Stimulated activated CD4-positive, alpha-beta T cell treated with anti-CD3 and anti-CD28 coated beads, Interleukin-2, amount 100 ng/mL, for 4 hours (primary cell): ENCODE measurements at regions not wholly inside any gene's neighbourhood (a gene's known extent, or its start where the extent isn't known, plus 50 kb on each side); places are given as distances from the start of the nearest gene placed in this dataset.

ENCODE experiments used
- DNase-seq: peaks from one replicate; pipeline ENCODE4 v3.0.0-alpha.2; 2020; ENCODE audit warnings: low read depth

GRCh38 chr12:24278832-24279231 lies 329.4 kb upstream of the SOX5 start:
- no peak for DNase-seq

DNA sequence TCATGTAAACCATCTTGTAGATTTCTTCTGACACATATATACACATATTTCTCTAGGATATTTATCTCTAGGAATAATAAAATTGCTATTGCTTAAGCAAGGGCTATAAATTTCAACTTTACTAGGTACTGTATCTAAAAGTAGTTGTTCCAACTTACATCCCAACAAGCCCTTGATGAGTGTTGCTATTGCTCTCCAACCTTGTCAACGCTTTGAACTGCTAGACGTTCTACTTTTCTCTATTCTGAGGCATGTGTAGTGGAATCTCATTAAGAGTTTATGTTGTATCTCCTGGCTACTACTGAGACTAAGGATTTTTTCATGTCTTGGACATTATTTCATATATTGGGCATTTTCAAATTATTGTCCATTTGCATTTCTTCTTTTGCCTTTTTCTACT lies 321.5 kb upstream of the SOX5 start:
- no peak for DNase-seq

DNA sequence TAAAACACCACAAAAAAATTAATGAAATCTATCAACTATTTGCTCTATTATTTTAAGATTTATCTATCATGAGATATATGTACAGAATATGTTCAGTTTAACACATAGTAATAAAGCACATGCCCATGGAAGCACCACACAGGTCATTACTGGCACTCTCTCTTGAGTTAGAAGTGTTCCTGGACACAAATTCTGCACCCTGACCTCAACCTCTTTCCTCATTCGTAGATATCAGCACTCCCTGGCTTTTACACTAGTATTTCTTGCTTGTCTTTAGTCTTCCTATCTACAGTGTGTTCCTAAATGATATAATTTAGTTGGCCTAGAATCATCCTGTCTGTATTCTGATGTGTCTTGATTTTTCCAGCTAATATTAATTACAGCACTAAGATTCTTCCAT lies 321.0 kb upstream of the SOX5 start:
- DNase-seq, result no peak

DNA sequence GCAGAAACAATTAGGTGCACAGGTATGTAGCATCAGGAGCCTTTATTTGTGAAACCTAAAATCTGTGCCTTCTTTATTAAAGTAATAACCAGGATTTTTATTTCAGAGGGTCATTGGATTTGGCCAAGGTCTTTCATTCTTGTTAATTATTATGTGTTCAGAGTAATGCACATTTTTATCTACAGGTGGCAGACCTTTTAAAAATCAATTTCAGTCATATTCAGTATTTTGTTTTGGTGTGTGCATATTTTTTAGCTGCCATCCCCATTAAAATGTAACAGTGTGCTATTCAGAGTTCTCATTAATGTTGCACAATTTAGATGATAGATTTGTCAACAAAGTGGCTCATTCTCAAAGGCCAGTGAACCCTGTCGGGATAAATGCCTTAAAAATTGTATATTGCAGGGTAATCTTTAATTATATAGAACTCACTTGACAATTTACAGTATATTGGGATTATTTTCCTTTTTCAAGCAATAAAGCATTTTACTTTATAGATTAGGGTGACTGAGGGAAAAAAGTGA lies 319.3 kb upstream of the SOX5 start:
- DNase-seq, result no peak

DNA sequence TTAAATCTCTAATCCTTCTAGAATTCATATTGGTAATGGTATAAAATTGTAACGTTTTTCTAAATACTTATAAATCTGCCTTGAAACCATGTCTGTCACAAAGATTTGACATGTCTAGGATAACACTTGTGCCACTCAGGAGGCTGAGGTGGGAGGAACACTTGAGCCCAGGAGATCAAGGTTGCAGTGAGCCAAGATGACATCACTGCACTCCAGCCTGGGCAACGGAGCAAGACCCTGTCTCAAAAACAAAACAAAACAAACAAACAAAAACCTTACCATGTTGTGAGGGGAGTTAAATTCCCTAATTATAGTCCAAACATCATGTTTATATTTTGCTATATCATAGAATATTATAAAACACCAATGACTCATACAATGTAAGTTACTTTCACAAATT lies 317.5 kb upstream of the SOX5 start:
- DNase-seq, result no peak

DNA sequence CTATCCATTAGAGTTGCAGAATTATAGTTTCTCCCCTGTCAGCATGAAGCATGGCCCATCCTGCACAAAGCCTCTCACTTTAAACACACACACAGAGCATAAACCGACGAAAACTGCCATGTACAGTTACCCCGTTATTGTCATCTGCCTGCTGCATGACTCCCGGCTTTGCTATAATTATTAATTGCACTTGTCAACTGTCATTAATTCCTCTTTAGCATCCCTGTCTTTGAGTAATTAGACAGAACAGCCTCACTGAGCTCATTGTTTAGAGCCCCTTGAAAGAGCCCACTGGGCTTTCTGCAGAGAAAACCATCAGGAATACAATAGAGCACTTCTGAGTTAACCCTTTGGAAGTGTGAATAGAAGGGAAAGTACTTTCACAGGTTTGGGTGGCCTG lies 307.2 kb upstream of the SOX5 start:
- DNase-seq, result no peak

GRCh38 chr12:24255920-24256665 lies 306.6 kb upstream of the SOX5 start:
- no peak for DNase-seq

DNA sequence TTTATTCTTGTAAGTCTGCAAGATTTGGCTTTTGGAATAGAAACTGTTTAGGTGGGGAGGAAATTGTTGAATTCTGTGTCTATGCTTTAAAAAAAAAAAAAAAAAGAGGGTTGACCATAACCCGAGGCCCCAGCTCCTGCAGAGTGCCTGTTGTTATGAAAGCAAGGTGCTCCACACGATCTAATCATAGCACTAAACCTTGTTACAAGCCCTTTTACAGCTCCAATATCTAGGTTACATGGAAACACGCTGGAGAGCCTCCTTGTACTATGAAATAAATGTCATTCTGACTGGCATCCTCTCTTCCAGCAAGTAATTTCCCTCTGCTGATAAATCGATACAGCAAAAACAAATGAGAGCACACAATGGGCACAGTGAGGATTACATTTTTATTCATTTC lies 303.1 kb upstream of the SOX5 start:
- no peak for DNase-seq

DNA sequence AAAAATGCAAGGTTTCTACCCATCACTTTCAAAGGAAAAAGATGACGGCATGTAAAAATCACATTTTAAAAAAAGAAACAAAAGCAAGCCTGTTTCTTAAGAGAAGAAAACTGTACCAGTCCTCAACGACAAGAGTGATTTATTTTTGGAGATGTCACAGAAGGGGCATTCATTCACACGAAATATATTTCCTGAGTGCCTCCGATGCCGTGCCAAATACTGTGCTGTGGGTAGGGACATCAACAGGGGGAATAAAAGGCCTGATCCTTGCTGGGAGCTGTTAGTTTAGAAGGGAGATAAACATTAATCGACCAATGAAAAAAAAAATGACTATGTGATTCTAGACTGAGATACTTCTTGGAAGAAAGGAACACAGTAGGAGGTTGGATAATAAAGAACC lies 297.5 kb upstream of the SOX5 start:
- DNase-seq, result no peak

GRCh38 chr12:24246376-24246775 lies 296.9 kb upstream of the SOX5 start:
- no peak for DNase-seq

DNA sequence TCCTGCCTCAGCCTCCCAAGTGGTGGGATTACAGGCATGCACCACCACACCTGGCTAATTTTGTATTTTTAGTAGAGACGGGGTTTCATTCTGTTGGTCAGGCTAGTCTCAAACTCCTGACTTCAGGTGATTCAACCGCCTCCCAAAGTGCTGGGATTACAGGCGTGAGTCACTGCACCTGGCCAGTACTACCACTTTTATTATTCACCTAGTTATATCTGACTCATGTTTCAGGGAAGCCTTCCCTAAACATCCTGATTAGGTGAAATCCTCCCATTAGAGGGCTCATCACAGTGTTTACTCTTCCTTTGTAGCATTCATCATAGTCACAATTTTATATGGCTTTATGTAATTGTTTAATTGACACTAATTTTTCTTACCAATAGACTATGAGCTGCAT lies 295.3 kb upstream of the SOX5 start:
- DNase-seq, result no peak

- no peak for DNase-seq
Observed at GRCh38 chr12:24244231-24244630, 294.8 kb upstream of the SOX5 start.

DNA sequence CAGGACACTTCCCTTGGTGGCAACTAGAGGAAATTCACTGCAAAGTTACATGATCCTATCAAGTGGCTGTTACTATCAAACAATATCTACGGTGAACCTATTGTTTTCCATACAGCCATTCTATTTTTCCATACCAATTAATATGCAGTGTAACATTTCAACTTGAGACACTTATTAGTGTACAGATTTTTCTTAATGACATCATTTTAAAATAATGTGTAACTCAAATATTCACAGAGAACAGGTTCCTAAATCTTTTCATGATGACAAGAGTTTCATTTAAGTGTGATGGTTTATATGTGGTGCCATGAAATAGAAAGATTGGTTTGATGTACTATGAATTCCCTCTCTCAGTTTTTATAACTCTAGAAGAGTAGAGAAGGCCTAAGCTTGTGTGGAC lies 291.2 kb upstream of the SOX5 start:
- no peak for DNase-seq

DNA sequence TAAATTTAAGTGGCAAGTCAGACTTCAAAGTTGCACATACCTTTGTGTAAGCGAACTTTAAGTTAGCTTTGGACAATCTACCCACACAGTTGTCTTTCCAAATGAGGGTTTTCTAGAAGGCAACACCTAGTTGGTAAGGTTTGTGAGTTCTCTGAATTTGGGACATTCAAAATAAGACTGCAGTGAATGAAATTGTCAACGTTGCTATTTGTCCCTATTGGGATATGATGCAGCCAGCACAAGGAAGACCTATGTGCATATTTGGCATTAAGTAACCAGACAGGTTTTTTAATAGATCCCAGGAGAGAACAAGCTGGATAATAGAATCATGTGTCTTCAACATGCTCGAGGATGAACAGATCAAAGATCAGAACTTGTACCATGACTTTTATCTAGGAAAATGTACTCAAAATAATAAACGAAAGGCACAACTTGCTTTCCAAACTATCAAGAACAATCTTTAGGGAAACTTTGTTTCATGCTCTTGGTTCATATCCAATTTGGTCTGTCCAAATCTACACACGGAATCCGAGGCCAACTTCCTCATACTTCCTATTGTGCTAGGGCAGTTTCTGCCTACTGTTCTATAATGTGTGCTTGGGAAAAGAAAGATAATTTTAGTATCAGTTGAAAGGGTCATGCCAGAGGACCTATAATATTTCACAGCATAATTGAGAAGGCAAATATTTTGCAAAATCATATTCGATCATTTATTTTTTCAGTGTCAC lies 284.2 kb upstream of the SOX5 start:
- no peak for DNase-seq

GRCh38 chr12:24232531-24232930 lies 283.1 kb upstream of the SOX5 start:
- DNase-seq, result no peak

DNA sequence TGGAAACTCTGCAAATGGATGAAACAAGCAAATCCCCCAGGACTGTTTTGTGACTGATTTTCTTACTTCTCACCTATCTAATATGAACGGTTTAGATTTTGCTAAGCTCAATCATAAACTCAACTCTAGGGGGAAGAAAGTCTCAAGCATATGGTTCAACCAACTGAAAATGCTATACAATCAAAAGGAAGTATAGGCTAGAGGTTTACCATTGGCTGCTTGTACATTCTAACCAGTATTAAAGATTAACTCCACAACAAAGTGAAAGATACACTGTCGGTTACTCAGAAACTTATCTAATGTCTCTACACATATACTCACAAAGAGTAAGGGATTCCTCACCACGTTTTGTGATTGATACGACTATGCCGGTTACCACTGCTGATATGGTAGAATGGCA lies 281.8 kb upstream of the SOX5 start:
- no peak for DNase-seq

- DNase-seq, result no peak
Observed at GRCh38 chr12:24230061-24230701, 280.7 kb upstream of the SOX5 start.

- no peak for DNase-seq
Observed at GRCh38 chr12:24229031-24229700, 279.7 kb upstream of the SOX5 start.

DNA sequence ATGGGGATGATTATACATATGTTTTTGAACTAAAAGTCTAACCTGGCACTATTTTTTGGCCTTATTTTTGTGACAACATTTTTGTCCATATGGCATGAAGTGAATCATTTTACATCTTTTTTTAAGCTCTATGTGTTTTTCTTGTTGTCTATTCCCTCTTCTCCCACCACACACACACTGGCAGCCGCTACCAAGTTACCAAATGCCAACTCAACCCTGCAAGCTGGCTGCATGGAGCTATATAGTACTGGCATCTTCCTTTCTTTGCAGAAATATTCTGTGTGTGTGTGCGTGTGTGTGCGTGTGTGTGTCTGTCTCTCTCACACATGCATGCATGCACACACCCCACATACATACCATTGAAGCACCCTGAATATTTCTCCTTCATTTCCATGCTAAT lies 278.9 kb upstream of the SOX5 start:
- no peak for DNase-seq

DNA sequence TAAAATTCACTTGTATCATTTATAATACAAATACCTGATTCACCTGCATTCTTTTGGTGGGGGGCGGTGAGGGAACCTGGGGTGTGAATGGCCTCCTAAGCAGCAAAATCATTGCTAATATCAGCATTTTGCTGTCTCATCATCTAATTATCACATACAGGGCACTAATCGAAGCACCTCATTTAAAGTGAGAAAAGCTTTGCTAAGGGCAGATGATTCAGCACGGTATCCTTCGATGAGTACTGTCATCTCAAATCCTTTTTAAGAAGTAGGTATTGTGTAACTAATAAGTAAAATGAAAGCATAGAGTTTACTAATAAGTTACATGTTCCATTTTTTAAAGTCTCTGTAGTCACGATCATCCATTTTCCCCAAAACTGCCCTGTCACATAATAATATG lies 278.1 kb upstream of the SOX5 start:
- no peak for DNase-seq

DNA sequence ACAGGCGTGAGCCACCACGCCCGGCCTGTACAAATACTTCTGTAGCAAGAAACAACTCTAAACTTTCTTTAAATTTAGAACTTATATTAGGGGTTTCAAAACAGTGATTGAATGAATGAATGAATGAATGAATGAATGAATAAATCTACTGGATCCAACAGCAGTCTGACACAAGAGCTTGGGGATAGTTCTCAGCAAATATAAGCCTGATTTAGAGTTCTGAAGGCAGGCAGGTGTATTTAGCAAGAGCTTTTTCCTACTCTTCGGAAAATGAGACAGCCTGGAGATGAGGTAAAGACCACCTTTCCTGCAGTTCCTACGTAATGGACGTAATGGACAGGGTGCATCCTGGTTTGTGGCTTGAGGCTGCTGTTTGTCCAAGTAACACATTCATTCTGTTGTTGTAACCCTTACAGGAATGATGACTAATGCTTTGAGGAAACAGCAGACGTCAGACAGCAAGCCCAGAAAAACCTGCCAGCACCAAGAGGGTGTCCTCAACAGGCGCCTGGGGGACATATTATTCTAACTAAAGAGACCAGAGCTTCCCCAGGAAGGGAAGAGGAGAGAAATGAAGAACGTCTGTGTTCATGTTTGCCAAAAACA lies 277.4 kb upstream of the SOX5 start:
- no peak for DNase-seq

DNA sequence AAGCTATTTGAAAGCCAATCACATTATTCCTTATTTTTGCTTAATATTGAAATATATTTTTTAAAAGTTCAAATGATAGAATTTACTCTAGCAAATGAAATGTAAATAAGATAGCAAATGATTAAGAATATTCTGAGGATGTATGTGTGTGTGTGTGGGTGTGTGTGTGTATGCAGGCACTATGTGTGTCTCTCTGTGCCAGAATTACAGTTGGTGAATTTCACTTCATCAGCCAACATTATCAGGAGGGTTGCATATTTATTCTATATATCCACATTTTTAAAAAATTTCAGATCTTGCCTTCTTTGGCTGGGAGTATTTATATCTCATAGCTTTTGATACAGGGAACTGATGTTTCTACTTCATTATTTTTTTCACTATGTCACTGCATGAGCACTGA lies 274.9 kb upstream of the SOX5 start:
- no peak for DNase-seq
